DND-41 (cell line): ENCODE measurements at regions not wholly inside any gene's neighbourhood (a gene's known extent, or its start where the extent isn't known, plus 50 kb on each side); places are given as distances from the start of the nearest gene placed in this dataset.

Source experiments
- ATAC-seq: fragments of 200-7000 bp; cut with Tn5 transposase; 3 replicates; pipeline ENCODE4 v1.9.1; 2021; ENCODE audit warnings: low read depth; ENCODE audit not compliant: insufficient read depth
- DNase-seq: peaks from one replicate; pipeline ENCODE4 v3.0.0-alpha.2; 2020
- H2AFZ ChIP-seq: 2 replicates; pipeline ENCODE4 v1.6.0; 2012; ENCODE audit warnings: low read depth, low read length
- H3K27ac ChIP-seq: 2 replicates; pipeline ENCODE4 v1.5.1; 2012; ENCODE audit warnings: low read length, inconsistent platforms
- H3K27me3 ChIP-seq: fragments of 200-600 bp; sonication (generic); 2 replicates; pipeline ENCODE4 v1.6.0; 2012; ENCODE audit warnings: low read length, mild to moderate bottlenecking, inconsistent platforms; ENCODE audit not compliant: insufficient read depth, poor library complexity
- H3K36me3 ChIP-seq: 2 replicates; pipeline ENCODE4 v1.5.1; 2012; ENCODE audit warnings: low read length, inconsistent platforms; ENCODE audit not compliant: insufficient read depth
- H3K4me1 ChIP-seq: 2 replicates; pipeline ENCODE4 v1.5.1; 2012; ENCODE audit warnings: mild to moderate bottlenecking, low read length; ENCODE audit not compliant: insufficient read depth
- H3K4me2 ChIP-seq: 2 replicates; pipeline ENCODE4 v1.6.0; 2012; ENCODE audit warnings: mild to moderate bottlenecking, moderate library complexity, low read length, inconsistent platforms; ENCODE audit not compliant: insufficient read depth
- H3K4me3 ChIP-seq, 2 experiments: fragments of 200-600 bp in 1 of 2; shearing (Covaris generic) in 1 of 2; 2 replicates each; pipeline ENCODE4 v1.5.1; 2012 to 2016; ENCODE audit warnings: inconsistent platforms in 2 of 2, low read length in 2 of 2, mild to moderate bottlenecking in 2 of 2, low read depth in 1 of 2, moderate library complexity in 1 of 2
- H3K79me2 ChIP-seq: 2 replicates; pipeline ENCODE4 v1.6.0; 2012; ENCODE audit warnings: low read length, inconsistent platforms; ENCODE audit not compliant: insufficient read depth
- H3K9ac ChIP-seq: 2 replicates; pipeline ENCODE4 v1.6.0; 2012; ENCODE audit warnings: low read depth, mild to moderate bottlenecking, inconsistent platforms, low read length, moderate library complexity
- H3K9me3 ChIP-seq: 2 replicates; pipeline ENCODE4 v1.5.1; 2012; ENCODE audit warnings: low read length, moderate library complexity, mild to moderate bottlenecking, inconsistent platforms; ENCODE audit not compliant: insufficient read depth, severe bottlenecking
- H4K20me1 ChIP-seq: 2 replicates; pipeline ENCODE4 v1.6.0; 2012; ENCODE audit warnings: low read length; ENCODE audit not compliant: insufficient read depth
- EZH2 ChIP-seq: IDR thresholded peaks from 3 replicates; pipeline ENCODE4 v1.6.1; 2012; ENCODE audit warnings: borderline replicate concordance, low read depth, mild to moderate bottlenecking, moderate library complexity, low read length, inconsistent platforms; ENCODE audit not compliant: severe bottlenecking
- TF ChIP-seq, protein P1 (sequence below): IDR thresholded peaks from 2 replicates; pipeline ENCODE4 v1.5.1; 2012; ENCODE audit warnings: borderline replicate concordance, low read length, moderate library complexity, mild to moderate bottlenecking; ENCODE audit not compliant: poor library complexity, severe bottlenecking; ENCODE audit errors: extremely low read depth

DNA sequence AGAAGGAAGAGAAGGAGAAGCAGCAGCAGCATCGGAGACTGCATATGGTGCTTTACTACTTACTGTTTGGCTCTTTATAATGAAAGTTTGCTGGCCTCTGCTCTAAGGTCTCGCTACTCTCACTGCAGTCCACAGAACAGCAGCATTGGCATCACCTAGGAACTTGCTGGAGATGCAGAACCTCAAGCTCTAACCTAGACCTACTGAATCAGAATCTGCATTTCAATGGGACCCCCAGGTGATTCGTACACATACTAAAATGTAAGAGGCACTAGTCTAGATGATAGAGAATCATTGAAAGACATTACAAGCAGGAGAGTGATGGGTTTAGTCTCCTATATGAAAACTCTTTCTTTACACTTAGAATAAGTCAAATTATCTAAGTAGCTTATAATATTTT lies 270.6 kb downstream of the KLF5 start:
- no peaks in the 10 kb centered on the region for H3K36me3 ChIP-seq
- DNase-seq (no peak), ATAC-seq (no peak)
- no peaks in the 10 kb centered on the region for H3K4me1 ChIP-seq
- no peaks in the 10 kb centered on the region for H3K27me3 ChIP-seq
- no peak for TF ChIP-seq EZH2
- TF ChIP-seq, protein P1, sequence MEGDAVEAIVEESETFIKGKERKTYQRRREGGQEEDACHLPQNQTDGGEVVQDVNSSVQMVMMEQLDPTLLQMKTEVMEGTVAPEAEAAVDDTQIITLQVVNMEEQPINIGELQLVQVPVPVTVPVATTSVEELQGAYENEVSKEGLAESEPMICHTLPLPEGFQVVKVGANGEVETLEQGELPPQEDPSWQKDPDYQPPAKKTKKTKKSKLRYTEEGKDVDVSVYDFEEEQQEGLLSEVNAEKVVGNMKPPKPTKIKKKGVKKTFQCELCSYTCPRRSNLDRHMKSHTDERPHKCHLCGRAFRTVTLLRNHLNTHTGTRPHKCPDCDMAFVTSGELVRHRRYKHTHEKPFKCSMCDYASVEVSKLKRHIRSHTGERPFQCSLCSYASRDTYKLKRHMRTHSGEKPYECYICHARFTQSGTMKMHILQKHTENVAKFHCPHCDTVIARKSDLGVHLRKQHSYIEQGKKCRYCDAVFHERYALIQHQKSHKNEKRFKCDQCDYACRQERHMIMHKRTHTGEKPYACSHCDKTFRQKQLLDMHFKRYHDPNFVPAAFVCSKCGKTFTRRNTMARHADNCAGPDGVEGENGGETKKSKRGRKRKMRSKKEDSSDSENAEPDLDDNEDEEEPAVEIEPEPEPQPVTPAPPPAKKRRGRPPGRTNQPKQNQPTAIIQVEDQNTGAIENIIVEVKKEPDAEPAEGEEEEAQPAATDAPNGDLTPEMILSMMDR, result no peak
- H3K79me2 ChIP-seq, result no peaks in the 10 kb centered on the region
- H3K4me3 ChIP-seq, result no peak overlapping the region
- no peaks in the 10 kb centered on the region for H3K9me3 ChIP-seq
- H3K4me2 ChIP-seq, result no peak overlapping the region
- H3K9ac ChIP-seq, result no peak overlapping the region
- H3K27ac ChIP-seq, result no peak overlapping the region
- no peak overlapping the region for H2AFZ ChIP-seq
- H4K20me1 ChIP-seq, result no peaks in the 10 kb centered on the region

DNA sequence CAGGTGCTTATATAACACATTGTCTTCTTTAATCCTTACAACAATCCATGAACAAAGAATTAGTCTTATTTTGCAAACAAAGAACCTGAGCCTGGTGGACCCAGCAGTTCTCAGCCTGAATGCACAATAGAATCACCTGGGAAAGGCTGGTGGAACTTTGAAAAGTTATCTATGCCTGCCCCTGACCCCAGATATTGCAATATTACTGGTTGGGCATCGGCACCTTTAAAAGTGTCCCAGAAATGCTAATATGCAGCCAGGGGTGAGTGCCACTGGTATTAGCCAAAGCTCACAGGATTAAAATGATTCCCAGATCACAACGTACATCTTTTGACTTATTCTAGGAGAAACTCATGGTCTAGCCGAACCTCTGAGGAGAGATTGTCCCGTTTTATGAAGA lies 268.8 kb downstream of the KLF5 start:
- ATAC-seq (no peak), DNase-seq (no peak)
- Histone ChIP-seq H3K4me1 (no peaks in the 10 kb centered on the region), H2AFZ (no peak overlapping the region), H3K27ac (no peak overlapping the region), H3K36me3 (no peaks in the 10 kb centered on the region), H3K9me3 (no peaks in the 10 kb centered on the region), H3K4me2 (no peak overlapping the region), H3K79me2 (no peaks in the 10 kb centered on the region), H3K27me3 (no peaks in the 10 kb centered on the region), H3K4me3 (no peak overlapping the region), H4K20me1 (no peaks in the 10 kb centered on the region), H3K9ac (no peak overlapping the region)
- TF ChIP-seq, protein P1, result no peak
- no peak for TF ChIP-seq EZH2

DNA sequence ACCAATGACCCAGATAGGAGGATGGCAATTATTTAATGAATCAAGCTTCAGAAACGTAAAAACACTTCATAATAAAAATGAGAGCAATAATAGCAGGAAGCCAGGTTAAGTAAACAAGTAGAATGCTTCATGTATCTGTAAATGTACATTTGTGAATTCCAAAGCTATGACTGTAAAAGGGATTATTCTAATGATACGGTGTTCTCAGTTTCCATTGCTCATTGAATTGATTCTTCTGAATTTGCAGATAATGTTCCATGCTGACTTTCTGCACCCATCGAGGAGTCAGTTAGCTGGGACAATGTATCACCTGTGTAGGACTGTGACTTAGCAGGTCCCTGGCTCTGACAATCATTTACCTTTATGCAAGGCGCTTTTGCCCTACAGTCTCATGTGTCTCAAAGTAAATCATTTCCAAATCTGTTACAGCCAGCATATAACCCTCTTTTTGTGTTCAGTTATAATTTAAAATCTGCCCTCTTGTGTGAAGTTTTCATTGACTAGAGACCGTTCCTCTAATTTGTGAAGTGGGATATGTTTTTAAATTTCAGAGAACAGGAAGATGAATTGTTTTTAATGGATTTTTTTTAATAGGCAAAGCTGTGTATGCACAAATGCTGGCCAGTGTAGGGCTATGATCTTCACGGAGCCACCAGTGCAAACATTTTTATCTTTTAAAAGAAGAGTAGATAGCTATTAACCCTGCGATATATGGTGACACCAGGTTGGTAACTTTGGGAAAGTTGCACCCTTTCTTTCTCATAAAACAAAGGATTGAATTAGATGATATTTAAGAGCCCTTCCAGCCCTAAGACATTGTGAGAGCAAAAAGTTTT lies 267.1 kb downstream of the KLF5 start:
- Histone ChIP-seq H4K20me1 (no peaks in the 10 kb centered on the region), H3K27ac (no peak overlapping the region), H3K9me3 (no peaks in the 10 kb centered on the region), H2AFZ (no peak overlapping the region), H3K4me3 (no peak overlapping the region), H3K9ac (no peak overlapping the region), H3K27me3 (no peaks in the 10 kb centered on the region), H3K4me2 (no peak overlapping the region), H3K79me2 (no peaks in the 10 kb centered on the region), H3K4me1 (no peaks in the 10 kb centered on the region), H3K36me3 (no peaks in the 10 kb centered on the region)
- TF ChIP-seq, protein P1, result no peak
- no peak for TF ChIP-seq EZH2
- DNase-seq (no peak), ATAC-seq (no peak)
